ENCODE measurements at regions not wholly inside any gene's neighbourhood (a gene's known extent, or its start where the extent isn't known, plus 50 kb on each side); places are given as distances from the start of the nearest gene placed in this dataset.

DNA sequence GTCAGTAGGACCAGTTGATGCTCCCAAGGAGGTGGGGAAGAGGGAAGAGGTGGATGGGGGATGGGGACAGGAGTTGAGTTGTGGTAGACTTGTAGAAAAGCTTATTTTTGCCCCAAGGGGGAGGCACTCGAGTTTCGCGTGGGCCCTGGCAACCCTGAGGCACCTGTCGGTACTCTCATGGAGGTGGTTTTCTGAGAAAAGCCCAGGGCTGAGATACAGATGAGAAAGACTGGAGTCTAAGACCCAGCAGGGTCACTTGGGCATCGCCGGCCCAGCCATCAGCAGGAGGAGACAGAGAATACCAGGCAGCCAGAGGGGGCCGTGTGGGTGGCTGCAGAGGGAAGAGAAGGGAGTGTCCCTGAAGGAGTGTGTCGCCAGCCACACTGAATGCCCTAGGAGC is 57.7 kb upstream of the HPCAL1 start:
- no peak overlapping the region for H3K4me3 ChIP-seq (ENCODE audit: control insufficient read depth, low read depth, low read length)
- DNase-seq (ENCODE audit: low read depth): no peak
- TF ChIP-seq, protein P1, sequence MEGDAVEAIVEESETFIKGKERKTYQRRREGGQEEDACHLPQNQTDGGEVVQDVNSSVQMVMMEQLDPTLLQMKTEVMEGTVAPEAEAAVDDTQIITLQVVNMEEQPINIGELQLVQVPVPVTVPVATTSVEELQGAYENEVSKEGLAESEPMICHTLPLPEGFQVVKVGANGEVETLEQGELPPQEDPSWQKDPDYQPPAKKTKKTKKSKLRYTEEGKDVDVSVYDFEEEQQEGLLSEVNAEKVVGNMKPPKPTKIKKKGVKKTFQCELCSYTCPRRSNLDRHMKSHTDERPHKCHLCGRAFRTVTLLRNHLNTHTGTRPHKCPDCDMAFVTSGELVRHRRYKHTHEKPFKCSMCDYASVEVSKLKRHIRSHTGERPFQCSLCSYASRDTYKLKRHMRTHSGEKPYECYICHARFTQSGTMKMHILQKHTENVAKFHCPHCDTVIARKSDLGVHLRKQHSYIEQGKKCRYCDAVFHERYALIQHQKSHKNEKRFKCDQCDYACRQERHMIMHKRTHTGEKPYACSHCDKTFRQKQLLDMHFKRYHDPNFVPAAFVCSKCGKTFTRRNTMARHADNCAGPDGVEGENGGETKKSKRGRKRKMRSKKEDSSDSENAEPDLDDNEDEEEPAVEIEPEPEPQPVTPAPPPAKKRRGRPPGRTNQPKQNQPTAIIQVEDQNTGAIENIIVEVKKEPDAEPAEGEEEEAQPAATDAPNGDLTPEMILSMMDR (IDR thresholded peaks at IDR 0.05; ENCODE audit: control insufficient read depth, insufficient read depth, low read depth, low read length, missing control alignments): no peak

DNA sequence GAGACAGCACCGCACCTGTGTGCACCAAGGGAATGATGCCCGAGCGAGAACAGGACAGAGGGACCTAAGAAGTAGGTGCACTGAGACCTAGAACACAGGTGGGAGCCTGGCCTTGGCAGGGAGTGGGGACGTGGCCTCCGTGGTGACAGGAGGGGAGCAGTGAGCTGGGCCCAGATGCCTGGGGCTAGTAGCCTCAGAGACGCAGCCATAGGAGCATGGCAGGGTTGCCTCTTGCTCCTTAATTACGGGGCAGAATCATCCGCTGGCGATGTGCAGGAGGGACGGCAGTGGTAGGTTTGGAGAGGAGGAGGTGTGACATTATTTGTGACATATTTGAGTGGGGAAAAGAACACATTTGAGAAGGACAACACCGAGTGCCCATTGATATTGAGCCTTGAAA is 57.0 kb upstream of the HPCAL1 start:
- DNase-seq (ENCODE audit: low read depth): no peak
- no peak overlapping the region for H3K4me3 ChIP-seq (ENCODE audit: control insufficient read depth, low read depth, low read length)
- TF ChIP-seq, protein P1 (IDR thresholded peaks at IDR 0.05; ENCODE audit: control insufficient read depth, insufficient read depth, low read depth, low read length, missing control alignments): no peak

DNA sequence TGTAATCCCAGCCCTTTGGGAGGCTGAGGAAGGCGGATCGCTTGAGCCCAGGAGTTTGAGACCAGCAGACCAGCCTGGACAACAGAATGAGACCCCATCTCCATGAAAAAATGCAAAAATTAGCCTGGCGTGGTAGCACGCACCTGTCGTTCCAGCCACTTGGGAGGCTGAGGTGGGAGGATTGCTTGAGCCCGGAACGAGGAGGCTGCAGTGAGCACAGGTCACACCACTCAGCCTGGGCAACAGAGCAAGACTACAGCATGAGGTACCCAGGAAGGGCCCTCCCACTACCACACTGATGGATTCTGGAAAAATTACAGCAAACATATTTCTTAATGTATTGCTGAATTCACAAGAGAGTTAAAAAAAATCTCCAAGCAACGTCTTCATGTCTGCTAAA is 56.3 kb upstream of the HPCAL1 start:
- H3K4me3 ChIP-seq (ENCODE audit: control insufficient read depth, low read depth, low read length): no peak overlapping the region

DNA sequence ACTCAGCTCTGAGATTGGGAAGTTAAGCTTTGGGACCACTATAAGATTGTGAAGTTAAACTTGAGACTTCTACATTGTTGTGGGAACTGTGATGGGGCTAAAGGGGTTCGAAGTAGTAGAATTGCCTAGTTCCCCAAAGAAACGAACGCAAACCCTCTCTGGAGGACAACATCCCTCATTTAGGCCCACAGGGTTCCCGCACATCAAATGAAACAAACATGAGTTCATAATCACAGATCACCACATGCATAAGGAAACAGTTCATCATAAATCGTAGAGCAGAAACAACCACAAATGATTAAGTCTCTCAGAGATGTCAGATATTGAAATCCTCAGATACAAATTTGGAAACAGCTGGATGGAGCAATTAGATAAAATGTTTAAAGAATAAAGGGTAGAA is 55.9 kb upstream of the HPCAL1 start:
- no peak for DNase-seq (ENCODE audit: low read depth)
- TF ChIP-seq, protein P1 (IDR thresholded peaks at IDR 0.05; ENCODE audit: control insufficient read depth, insufficient read depth, low read depth, low read length, missing control alignments): no peak
- no peak overlapping the region for H3K4me3 ChIP-seq (ENCODE audit: control insufficient read depth, low read depth, low read length)

More for the DNA sequence above, 56.3 kb upstream of the HPCAL1 start:
- no peak for DNase-seq (ENCODE audit: low read depth)
- TF ChIP-seq, protein P1 (IDR thresholded peaks at IDR 0.05; ENCODE audit: control insufficient read depth, insufficient read depth, low read depth, low read length, missing control alignments): no peak

DNA sequence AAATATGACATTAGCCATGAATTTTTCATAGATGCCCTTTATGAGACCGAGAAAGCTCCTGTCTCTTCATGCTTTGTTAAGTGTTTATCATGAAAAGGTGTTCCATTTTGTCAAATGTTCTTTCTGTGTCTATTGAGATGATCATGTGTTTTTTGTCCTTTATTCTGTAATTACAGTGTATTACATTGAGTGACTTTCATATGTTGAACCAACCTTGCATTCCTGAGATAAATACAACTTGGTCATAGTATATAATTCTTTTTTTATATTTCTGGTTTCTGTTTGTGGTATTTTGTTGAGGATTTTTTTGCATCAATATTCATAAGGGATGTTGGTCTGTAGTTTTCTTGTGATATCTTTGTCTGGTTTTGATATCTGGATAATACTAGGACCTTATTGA is 52.9 kb upstream of the HPCAL1 start:
- no peak for DNase-seq (ENCODE audit: low read depth)
- no peak overlapping the region for H3K4me3 ChIP-seq (ENCODE audit: control insufficient read depth, low read depth, low read length)
- TF ChIP-seq, protein P1 (IDR thresholded peaks at IDR 0.05; ENCODE audit: control insufficient read depth, insufficient read depth, low read depth, low read length, missing control alignments): no peak

DNA sequence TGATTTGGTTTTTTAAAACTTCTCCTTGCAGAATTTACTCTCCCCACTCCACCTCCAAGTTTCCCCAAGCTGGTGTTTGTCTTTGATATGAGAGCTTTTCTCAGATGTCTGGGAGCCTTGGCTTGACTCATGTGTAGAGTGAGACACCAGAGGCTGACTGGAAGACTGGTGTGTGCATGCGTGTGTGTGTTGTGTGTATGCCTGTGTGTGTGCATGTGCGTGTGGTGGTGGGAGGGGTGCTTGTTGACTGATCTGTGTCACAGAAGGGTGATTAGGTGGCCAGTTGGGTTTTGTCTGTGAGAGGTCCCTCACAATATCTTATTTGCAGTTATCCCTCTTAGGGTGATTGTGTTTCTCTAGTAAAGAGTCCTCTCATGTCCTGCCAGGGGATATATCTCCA is 50.5 kb upstream of the HPCAL1 start:
- no peak overlapping the region for H3K4me3 ChIP-seq (ENCODE audit: control insufficient read depth, low read depth, low read length)
- TF ChIP-seq, protein P1 (IDR thresholded peaks at IDR 0.05; ENCODE audit: control insufficient read depth, insufficient read depth, low read depth, low read length, missing control alignments): no peak
- no peak for DNase-seq (ENCODE audit: low read depth)

DNA sequence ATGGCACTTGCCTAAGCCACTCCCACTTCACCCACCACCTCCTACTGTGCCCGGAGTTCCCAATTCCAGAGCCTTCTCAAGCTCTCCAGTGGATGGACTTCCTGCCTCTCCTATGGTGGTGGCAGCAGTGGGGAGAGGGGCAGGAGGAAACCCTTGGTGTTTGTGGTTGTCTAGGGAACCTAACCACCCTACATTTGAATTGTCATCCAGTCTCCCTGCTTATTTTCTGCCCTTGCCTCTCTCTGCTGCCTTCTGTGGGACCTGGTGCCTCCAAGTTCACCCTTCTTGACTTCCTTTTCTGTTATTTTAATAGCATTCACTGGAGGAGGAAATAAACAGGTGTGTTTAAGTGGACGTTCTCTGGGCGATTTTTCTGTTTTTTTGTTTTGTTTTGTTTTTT is 50.0 kb upstream of the HPCAL1 start:
- DNase-seq (ENCODE audit: low read depth): no peak
- no peak overlapping the region for H3K4me3 ChIP-seq (ENCODE audit: control insufficient read depth, low read depth, low read length)
- TF ChIP-seq, protein P1 (IDR thresholded peaks at IDR 0.05; ENCODE audit: control insufficient read depth, insufficient read depth, low read depth, low read length, missing control alignments): no peak

Data from AG09309 (cell line).